K562 (cell line): ENCODE measurements at regions not wholly inside any gene's neighbourhood (a gene's known extent, or its start where the extent isn't known, plus 50 kb on each side); places are given as distances from the start of the nearest gene placed in this dataset.

ENCODE experiments used
- ATAC-seq: fragments of 200-7000 bp; cut with Tn5 transposase; 3 replicates; pipeline ENCODE4 v1.9.1; 2020; ENCODE audit warnings: moderate library complexity
- BruUV-seq: library from RNA; stranded (reverse); fragments of 400-500 nt; replicated peaks from 2 replicates; lab custom pipeline; 2021; lab: Mats Ljungman, UMichigan
- CTCF ChIA-PET: fragments of 300-600 bp; formaldehyde crosslinking; extraction: SDS; loops from one replicate; lab custom pipeline; 2021; ENCODE audit warnings: low intra/inter-chr PET ratio; lab: Yijun Ruan, JAX
- POLR2A ChIA-PET: fragments of 300-600, 350-650 bp; sonication (Branson Sonifier 250); formaldehyde crosslinking; extraction: SDS; loops from one replicate; lab custom pipeline; 2021; ENCODE audit warnings: antibody characterized with exemption, inconsistent platforms; lab: Yijun Ruan, JAX
- DNase-seq, 4 experiments: peaks; one replicate each; pipeline versions ENCODE4 v3.0.0 to v3.0.0-alpha.2; 2011 to 2018; ENCODE audit warnings: low spot score in 3 of 4, mixed read lengths in 3 of 4; ENCODE audit errors: extremely low read depth in 1 of 4
- FAIRE-seq: peaks from 2 replicates; lab custom pipeline; 2011; peaks lifted over from hg19 to GRCh38; lab: Jason Lieb, UNC
- H2AFZ ChIP-seq: 2 replicates; pipeline ENCODE4 v1.6.0; 2011; ENCODE audit warnings: low read depth, low read length, control low read depth, inconsistent platforms
- H3K27ac ChIP-seq: fragments of 200-600 bp; 3 replicates; pipeline ENCODE4 v1.8.0; 2011; ENCODE audit warnings: low read depth, mild to moderate bottlenecking, control low read depth, inconsistent platforms, low read length, moderate library complexity, mixed read lengths; ENCODE audit errors: extremely low read depth
- H3K27me3 ChIP-seq, 2 experiments: fragments of 300-600 bp in 1 of 2; 2 replicates in 1 of 2; 3 replicates in 1 of 2; pipeline versions ENCODE4 v1.6.0 to v1.8.0; 2011; ENCODE audit warnings: inconsistent platforms in 2 of 2, low read length in 2 of 2, mild to moderate bottlenecking in 1 of 2, mixed read lengths in 1 of 2, moderate library complexity in 1 of 2; ENCODE audit not compliant: control insufficient read depth in 2 of 2, insufficient read depth in 2 of 2
- H3K36me3 ChIP-seq: fragments of 300-600 bp; 3 replicates; pipeline ENCODE4 v1.8.0; 2011; ENCODE audit warnings: mild to moderate bottlenecking, low read length, inconsistent platforms; ENCODE audit not compliant: control insufficient read depth, insufficient read depth
- H3K4me1 ChIP-seq, 2 experiments: fragments of 200-600 bp in 1 of 2; replicated peaks in 1 of 2; 2 replicates in 1 of 2; 3 replicates in 1 of 2; pipeline versions ENCODE4 v1.5.1 to v1.8.0; 2011; ENCODE audit warnings: inconsistent platforms in 2 of 2, low read length in 2 of 2, mild to moderate bottlenecking in 1 of 2, mixed read lengths in 1 of 2, moderate library complexity in 1 of 2; ENCODE audit not compliant: control insufficient read depth in 2 of 2, insufficient read depth in 2 of 2
- H3K4me2 ChIP-seq: 2 replicates; pipeline ENCODE4 v1.6.1; 2011; ENCODE audit warnings: low read length, control low read depth, inconsistent platforms, mixed read lengths; ENCODE audit not compliant: insufficient read depth
- H3K4me3 ChIP-seq: fragments of 200-600 bp; sonication (generic), shearing (Covaris generic); 2 replicates; pipeline ENCODE4 v1.5.1; 2016; ENCODE audit warnings: control low read depth, inconsistent platforms
- H3K79me2 ChIP-seq: fragments of 200-600 bp; 3 replicates; pipeline ENCODE4 v1.8.0; 2011; ENCODE audit warnings: low read length, inconsistent platforms; ENCODE audit not compliant: control insufficient read depth, insufficient read depth
- H3K9ac ChIP-seq, 2 experiments: 2 replicates each; pipeline versions ENCODE4 v1.6.0 to v1.6.1; 2011; ENCODE audit warnings: low read depth in 2 of 2, low read length in 2 of 2, control low read depth in 1 of 2, inconsistent platforms in 1 of 2, mild to moderate bottlenecking in 1 of 2, mixed read lengths in 1 of 2; ENCODE audit not compliant: insufficient read depth in 1 of 2
- H3K9me1 ChIP-seq: one replicate; pipeline ENCODE4 v1.6.0; 2011; ENCODE audit warnings: inconsistent platforms, mild to moderate bottlenecking, low read length, moderate library complexity; ENCODE audit not compliant: control insufficient read depth, insufficient read depth
- H3K9me3 ChIP-seq: replicated peaks from 2 replicates; pipeline ENCODE4 v1.5.1; 2011; ENCODE audit warnings: low read depth, low read length, inconsistent platforms; ENCODE audit not compliant: control insufficient read depth, insufficient read depth
- H4K20me1 ChIP-seq: replicated peaks from 2 replicates; pipeline ENCODE4 v1.6.1; 2011; ENCODE audit warnings: low read length, inconsistent platforms, mixed read lengths; ENCODE audit not compliant: control insufficient read depth, insufficient read depth
- DPF2 ChIP-seq: fragments of 450-650 bp; IDR thresholded peaks from 2 replicates; pipeline ENCODE4 v1.6.1; 2016
- MCM5 ChIP-seq: fragments of 450-650 bp; IDR thresholded peaks from 2 replicates; pipeline ENCODE4 v1.6.1; 2016; ENCODE audit warnings: low read depth
- MTA1 ChIP-seq: fragments of 450-650 bp; IDR thresholded peaks from 2 replicates; pipeline ENCODE4 v1.6.1; 2017; ENCODE audit warnings: borderline replicate concordance
- NFATC3 ChIP-seq: fragments of 450-650 bp; IDR thresholded peaks from 2 replicates; pipeline ENCODE4 v1.6.1; 2017; ENCODE audit warnings: mild to moderate bottlenecking
- NFE2L1 ChIP-seq: fragments of 450-650 bp; IDR thresholded peaks from 2 replicates; pipeline ENCODE4 v1.6.1; 2016; ENCODE audit warnings: missing genetic modification characterization, low read depth, mild to moderate bottlenecking, missing compliant biosample characterization, moderate library complexity, borderline replicate concordance
- NRF1 ChIP-seq, 2 experiments: fragments of 450-650 bp; IDR thresholded peaks in 1 of 2; conservative IDR thresholded peaks in 1 of 2; 2 replicates each; pipeline ENCODE4 v1.6.1; 2014; ENCODE audit warnings: mild to moderate bottlenecking in 2 of 2
- RFX5 ChIP-seq: IDR thresholded peaks from 2 replicates; pipeline ENCODE4 v1.6.1; 2011; ENCODE audit warnings: low read depth, mild to moderate bottlenecking, improper control_type of control experiment, low read length
- TEAD4 ChIP-seq, 2 experiments: sonication (generic) in 1 of 2; formaldehyde crosslinking in 1 of 2; IDR thresholded peaks; 2 replicates each; pipeline versions ENCODE4 v1.6.1 to v1.8.0; 2012 to 2022; ENCODE audit warnings: borderline replicate concordance in 1 of 2, inconsistent platforms in 1 of 2, low read length in 1 of 2, mild to moderate bottlenecking in 1 of 2, missing genetic modification reagents in 1 of 2
- ZFP30 ChIP-seq: fragments of 250-450 bp; sonication (Bioruptor Pico); IDR thresholded peaks from 2 replicates; pipeline ENCODE4 v1.8.0; 2022; ENCODE audit warnings: moderate library complexity, mild to moderate bottlenecking, inconsistent platforms, borderline replicate concordance
- WGBS: fragments of 100-300 bp; shearing (Covaris generic); methylation state at CpG from one replicate; pipeline ENCODE4 v1.1.6; 2016; ENCODE audit warnings: low coverage, mixed read lengths; ENCODE audit not compliant: insufficient coverage; ENCODE audit errors: missing lambda C conversion rate; 5-methylcytosine and 5-hydroxymethylcytosine counted together
- in situ Hi-C: fragments of 300-500 bp; cut with MboI; formaldehyde crosslinking; loops from 4 replicates; pipeline ENCODE4 v1.15.0; 2018; ENCODE audit warnings: inconsistent platforms, mixed read lengths
- intact Hi-C: fragments of 100-400 bp; cut with micrococcal nuclease; formaldehyde crosslinking; loops from 2 replicates; pipeline ENCODE4 v1.14.2; 2022
- TF ChIP-seq, protein P1 (sequence below): fragments of 250-450 bp; sonication (Bioruptor Pico); IDR thresholded peaks from 2 replicates; pipeline ENCODE4 v1.9.0; 2021; ENCODE audit warnings: mild to moderate bottlenecking, inconsistent platforms
- TF ChIP-seq, protein P2 (sequence below): sonication (generic); formaldehyde crosslinking; IDR thresholded peaks from 2 replicates; pipeline ENCODE4 v1.8.0; 2022; ENCODE audit warnings: mild to moderate bottlenecking, missing genetic modification reagents
- TF ChIP-seq, protein P3 (sequence below): fragments of 450-650 bp; IDR thresholded peaks from 2 replicates; pipeline ENCODE4 v1.6.1; 2017; ENCODE audit warnings: antibody characterized with exemption

DNA sequence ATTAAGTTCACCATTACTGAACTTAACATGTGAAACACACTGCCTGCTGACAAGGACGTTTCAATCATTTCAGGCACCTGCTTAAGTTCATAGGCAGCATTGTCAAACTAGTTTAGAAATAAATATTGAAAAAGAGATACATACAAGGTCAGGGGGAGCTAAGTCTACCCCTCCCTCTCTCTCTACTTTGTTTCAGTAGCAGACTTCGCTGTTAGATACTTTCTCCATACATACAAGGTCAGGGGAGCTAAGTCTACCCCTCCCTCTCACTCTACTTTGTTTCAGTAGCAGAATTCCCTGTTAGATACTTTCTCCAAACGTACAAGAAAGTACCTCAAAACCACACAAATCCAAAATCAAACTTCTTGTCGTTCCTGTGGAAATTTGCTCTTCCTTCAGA, 387.4 kb upstream of the PDE4D start:
- no peak for ATAC-seq
- H3K79me2 ChIP-seq, result no peaks in the 10 kb centered on the region
- H3K9me3 ChIP-seq, result no peaks in the 10 kb centered on the region
- TF ChIP-seq RFX5 (no peak), DPF2 (no peak), NFATC3 (no peak), NRF1 (conservative IDR thresholded peaks at IDR 0.05 in 1 of 2, IDR thresholded peaks at IDR 0.05 in 1 of 2) (no peak), TEAD4 (IDR thresholded peaks at IDR 0.05; ENCODE audit: low read length) (no peak), TEAD4 (CRISPR knock-in tag; IDR thresholded peaks at IDR 0.05; ENCODE audit: borderline replicate concordance) (no peak), MTA1 (no peak), ZFP30 (CRISPR knock-in tag) (no peak), NFE2L1 (tag) (no peak), MCM5 (no peak)
- TF ChIP-seq, protein P1, sequence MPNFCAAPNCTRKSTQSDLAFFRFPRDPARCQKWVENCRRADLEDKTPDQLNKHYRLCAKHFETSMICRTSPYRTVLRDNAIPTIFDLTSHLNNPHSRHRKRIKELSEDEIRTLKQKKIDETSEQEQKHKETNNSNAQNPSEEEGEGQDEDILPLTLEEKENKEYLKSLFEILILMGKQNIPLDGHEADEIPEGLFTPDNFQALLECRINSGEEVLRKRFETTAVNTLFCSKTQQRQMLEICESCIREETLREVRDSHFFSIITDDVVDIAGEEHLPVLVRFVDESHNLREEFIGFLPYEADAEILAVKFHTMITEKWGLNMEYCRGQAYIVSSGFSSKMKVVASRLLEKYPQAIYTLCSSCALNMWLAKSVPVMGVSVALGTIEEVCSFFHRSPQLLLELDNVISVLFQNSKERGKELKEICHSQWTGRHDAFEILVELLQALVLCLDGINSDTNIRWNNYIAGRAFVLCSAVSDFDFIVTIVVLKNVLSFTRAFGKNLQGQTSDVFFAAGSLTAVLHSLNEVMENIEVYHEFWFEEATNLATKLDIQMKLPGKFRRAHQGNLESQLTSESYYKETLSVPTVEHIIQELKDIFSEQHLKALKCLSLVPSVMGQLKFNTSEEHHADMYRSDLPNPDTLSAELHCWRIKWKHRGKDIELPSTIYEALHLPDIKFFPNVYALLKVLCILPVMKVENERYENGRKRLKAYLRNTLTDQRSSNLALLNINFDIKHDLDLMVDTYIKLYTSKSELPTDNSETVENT (CRISPR knock-in tag), result no peak
- TF ChIP-seq, protein P2, sequence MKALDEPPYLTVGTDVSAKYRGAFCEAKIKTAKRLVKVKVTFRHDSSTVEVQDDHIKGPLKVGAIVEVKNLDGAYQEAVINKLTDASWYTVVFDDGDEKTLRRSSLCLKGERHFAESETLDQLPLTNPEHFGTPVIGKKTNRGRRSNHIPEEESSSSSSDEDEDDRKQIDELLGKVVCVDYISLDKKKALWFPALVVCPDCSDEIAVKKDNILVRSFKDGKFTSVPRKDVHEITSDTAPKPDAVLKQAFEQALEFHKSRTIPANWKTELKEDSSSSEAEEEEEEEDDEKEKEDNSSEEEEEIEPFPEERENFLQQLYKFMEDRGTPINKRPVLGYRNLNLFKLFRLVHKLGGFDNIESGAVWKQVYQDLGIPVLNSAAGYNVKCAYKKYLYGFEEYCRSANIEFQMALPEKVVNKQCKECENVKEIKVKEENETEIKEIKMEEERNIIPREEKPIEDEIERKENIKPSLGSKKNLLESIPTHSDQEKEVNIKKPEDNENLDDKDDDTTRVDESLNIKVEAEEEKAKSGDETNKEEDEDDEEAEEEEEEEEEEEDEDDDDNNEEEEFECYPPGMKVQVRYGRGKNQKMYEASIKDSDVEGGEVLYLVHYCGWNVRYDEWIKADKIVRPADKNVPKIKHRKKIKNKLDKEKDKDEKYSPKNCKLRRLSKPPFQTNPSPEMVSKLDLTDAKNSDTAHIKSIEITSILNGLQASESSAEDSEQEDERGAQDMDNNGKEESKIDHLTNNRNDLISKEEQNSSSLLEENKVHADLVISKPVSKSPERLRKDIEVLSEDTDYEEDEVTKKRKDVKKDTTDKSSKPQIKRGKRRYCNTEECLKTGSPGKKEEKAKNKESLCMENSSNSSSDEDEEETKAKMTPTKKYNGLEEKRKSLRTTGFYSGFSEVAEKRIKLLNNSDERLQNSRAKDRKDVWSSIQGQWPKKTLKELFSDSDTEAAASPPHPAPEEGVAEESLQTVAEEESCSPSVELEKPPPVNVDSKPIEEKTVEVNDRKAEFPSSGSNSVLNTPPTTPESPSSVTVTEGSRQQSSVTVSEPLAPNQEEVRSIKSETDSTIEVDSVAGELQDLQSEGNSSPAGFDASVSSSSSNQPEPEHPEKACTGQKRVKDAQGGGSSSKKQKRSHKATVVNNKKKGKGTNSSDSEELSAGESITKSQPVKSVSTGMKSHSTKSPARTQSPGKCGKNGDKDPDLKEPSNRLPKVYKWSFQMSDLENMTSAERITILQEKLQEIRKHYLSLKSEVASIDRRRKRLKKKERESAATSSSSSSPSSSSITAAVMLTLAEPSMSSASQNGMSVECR (CRISPR knock-in tag), result no peak
- TF ChIP-seq, protein P3, sequence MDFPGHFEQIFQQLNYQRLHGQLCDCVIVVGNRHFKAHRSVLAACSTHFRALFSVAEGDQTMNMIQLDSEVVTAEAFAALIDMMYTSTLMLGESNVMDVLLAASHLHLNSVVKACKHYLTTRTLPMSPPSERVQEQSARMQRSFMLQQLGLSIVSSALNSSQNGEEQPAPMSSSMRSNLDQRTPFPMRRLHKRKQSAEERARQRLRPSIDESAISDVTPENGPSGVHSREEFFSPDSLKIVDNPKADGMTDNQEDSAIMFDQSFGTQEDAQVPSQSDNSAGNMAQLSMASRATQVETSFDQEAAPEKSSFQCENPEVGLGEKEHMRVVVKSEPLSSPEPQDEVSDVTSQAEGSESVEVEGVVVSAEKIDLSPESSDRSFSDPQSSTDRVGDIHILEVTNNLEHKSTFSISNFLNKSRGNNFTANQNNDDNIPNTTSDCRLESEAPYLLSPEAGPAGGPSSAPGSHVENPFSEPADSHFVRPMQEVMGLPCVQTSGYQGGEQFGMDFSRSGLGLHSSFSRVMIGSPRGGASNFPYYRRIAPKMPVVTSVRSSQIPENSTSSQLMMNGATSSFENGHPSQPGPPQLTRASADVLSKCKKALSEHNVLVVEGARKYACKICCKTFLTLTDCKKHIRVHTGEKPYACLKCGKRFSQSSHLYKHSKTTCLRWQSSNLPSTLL, result no peak
- no peak for FAIRE-seq
- H2AFZ ChIP-seq, result no peak overlapping the region
- BruUV-seq, result no TSS peak
- no peak overlapping the region for H3K4me3 ChIP-seq
- 0% methylated on average over 4 of the region's 4 CpGs for WGBS
- in situ Hi-C loops, result no loop called here
- POLR2A ChIA-PET, result no interaction called here
- no peak for DNase-seq
- H3K36me3 ChIP-seq, result no peaks in the 10 kb centered on the region
- intact Hi-C loops, result no loop called here
- H3K4me1 ChIP-seq, result no peaks in the 10 kb centered on the region
- H3K9ac ChIP-seq, result no peak overlapping the region
- CTCF ChIA-PET, result no interaction called here
- no peaks in the 10 kb centered on the region for H3K27me3 ChIP-seq
- H4K20me1 ChIP-seq, result no peaks in the 10 kb centered on the region
- H3K27ac ChIP-seq, result no peak overlapping the region
- no peaks in the 10 kb centered on the region for H3K9me1 ChIP-seq
- no peak overlapping the region for H3K4me2 ChIP-seq
